A673 (cell line): ENCODE measurements at regions not wholly inside any gene's neighbourhood (a gene's known extent, or its start where the extent isn't known, plus 50 kb on each side); places are given as distances from the start of the nearest gene placed in this dataset.

Experiments used
- BruUV-seq: library from RNA; stranded (reverse); fragments of 400-500 nt; replicated peaks from 2 replicates; lab custom pipeline; 2021; lab: Mats Ljungman, UMichigan
- CTCF ChIA-PET: fragments of 300-600 bp; sonication (Branson Sonifier 250); formaldehyde crosslinking; loops from one replicate; lab custom pipeline; 2022; ENCODE audit warnings: antibody characterized with exemption; lab: Charles Lee
- POLR2A ChIA-PET: fragments of 300-600 bp; sonication (Branson Sonifier 250); formaldehyde crosslinking; loops from one replicate; lab custom pipeline; 2022; ENCODE audit warnings: antibody characterized with exemption; ENCODE audit not compliant: low non-redundant PET; lab: Charles Lee
- DNase-seq: peaks from one replicate; pipeline ENCODE4 v3.0.0-alpha.2; 2015; ENCODE audit warnings: low spot score
- H3K27ac ChIP-seq: fragments of 200-600 bp; sonication (generic); 2 replicates; pipeline ENCODE4 v1.5.1; 2016; ENCODE audit warnings: mixed run types, low read depth, mild to moderate bottlenecking, mixed read lengths, antibody characterized with exemption, low read length; ENCODE audit not compliant: poor library complexity, severe bottlenecking
- H3K27me3 ChIP-seq: fragments of 200-600 bp; sonication (generic); replicated peaks from 2 replicates; pipeline ENCODE4 v1.6.1; 2017; ENCODE audit warnings: mixed run types, low read depth, mild to moderate bottlenecking, mixed read lengths, antibody characterized with exemption, low read length; ENCODE audit not compliant: insufficient read depth, poor library complexity
- H3K36me3 ChIP-seq: fragments of 200-600 bp; sonication (generic); 2 replicates; pipeline ENCODE4 v1.6.1; 2016; ENCODE audit warnings: mixed run types, mild to moderate bottlenecking, mixed read lengths, antibody characterized with exemption, low read length; ENCODE audit not compliant: insufficient read depth, poor library complexity, severe bottlenecking
- H3K4me1 ChIP-seq: fragments of 200-600 bp; sonication (generic); 2 replicates; pipeline ENCODE4 v1.6.1; 2017; ENCODE audit warnings: mixed run types, mild to moderate bottlenecking, mixed read lengths, antibody characterized with exemption, low read length; ENCODE audit not compliant: insufficient read depth, poor library complexity, severe bottlenecking
- H3K4me3 ChIP-seq: fragments of 200-600 bp; sonication (generic); 2 replicates; pipeline ENCODE4 v1.5.1; 2016; ENCODE audit warnings: low read depth, mixed run types, mild to moderate bottlenecking, mixed read lengths, low read length; ENCODE audit not compliant: poor library complexity, severe bottlenecking
- H3K9me3 ChIP-seq: fragments of 200-600 bp; sonication (generic); 2 replicates; pipeline ENCODE4 v1.6.1; 2016; ENCODE audit warnings: mixed run types, low read depth, mild to moderate bottlenecking, mixed read lengths, antibody characterized with exemption, low read length; ENCODE audit not compliant: poor library complexity, severe bottlenecking
- CTCF ChIP-seq: fragments of 300-800, 200-600 bp; sonication (generic); conservative IDR thresholded peaks from 2 replicates; pipeline ENCODE4 v1.5.1; 2017; ENCODE audit warnings: low read depth, mild to moderate bottlenecking, antibody characterized with exemption, low read length, moderate library complexity, mixed read lengths
- EZH2 ChIP-seq: fragments of 200-600 bp; sonication (generic); IDR thresholded peaks from 2 replicates; pipeline ENCODE4 v1.6.1; 2017; ENCODE audit warnings: borderline replicate concordance, low read depth, mild to moderate bottlenecking, mixed read lengths, antibody characterized with exemption, low read length; ENCODE audit not compliant: poor library complexity, severe bottlenecking
- intact Hi-C: fragments of 100-400 bp; cut with micrococcal nuclease; formaldehyde crosslinking; loops from one replicate; pipeline ENCODE4 v1.10.0; 2022; ENCODE audit not compliant: unreplicated experiment

- ChIA-PET CTCF (no interaction called here), POLR2A (no interaction called here)
- intact Hi-C loops = no loop called here
- H3K9me3 ChIP-seq = no peaks in the 10 kb centered on the region
- BruUV-seq = no TSS peak
- no peak overlapping the region for H3K27ac ChIP-seq
- TF ChIP-seq CTCF (no peak), EZH2 (no peak)
- no peaks in the 10 kb centered on the region for H3K36me3 ChIP-seq
- H3K4me3 ChIP-seq = no peak overlapping the region
- H3K27me3 ChIP-seq = no peaks in the 10 kb centered on the region
- H3K4me1 ChIP-seq = no peaks in the 10 kb centered on the region
- no peak for DNase-seq
Measured at GRCh38 chr21:41641510-41641815, 125.4 kb downstream of the RIPK4 start.

GRCh38 chr21:41640748-41641509, 125.9 kb downstream of the RIPK4 start:
- Histone ChIP-seq H3K27me3 (no peaks in the 10 kb centered on the region), H3K36me3 (no peaks in the 10 kb centered on the region), H3K27ac (no peak overlapping the region), H3K4me1 (no peaks in the 10 kb centered on the region), H3K9me3 (no peaks in the 10 kb centered on the region), H3K4me3 (no peak overlapping the region)
- BruUV-seq = no TSS peak
- peak; percentile 32 for DNase-seq
- POLR2A ChIA-PET = no interaction called here
- TF ChIP-seq CTCF (no peak), EZH2 (no peak)
- intact Hi-C loops = no loop called here
- CTCF ChIA-PET = no interaction called here

- no peaks in the 10 kb centered on the region for H3K36me3 ChIP-seq
- intact Hi-C loops = no loop called here
- ChIA-PET POLR2A (no interaction called here), CTCF (no interaction called here)
- no peak for TF ChIP-seq EZH2
- no peak for TF ChIP-seq CTCF
- no peaks in the 10 kb centered on the region for H3K4me1 ChIP-seq
- no peak overlapping the region for H3K27ac ChIP-seq
- BruUV-seq = no TSS peak
- H3K4me3 ChIP-seq = no peak overlapping the region
- no peaks in the 10 kb centered on the region for H3K9me3 ChIP-seq
- H3K27me3 ChIP-seq = no peaks in the 10 kb centered on the region
- no peak for DNase-seq
Measured at GRCh38 chr21:41639766-41640165, 127.1 kb downstream of the RIPK4 start.
